ENCODE measurements at regions not wholly inside any gene's neighbourhood (a gene's known extent, or its start where the extent isn't known, plus 50 kb on each side); places are given as distances from the start of the nearest gene placed in this dataset.

GRCh38 chr2:204380141-204380881 lies 165.0 kb upstream of the PARD3B start:
- TF ChIP-seq CTCF (optimal IDR thresholded peaks at IDR 0.05 in 1 of 3, IDR thresholded peaks at IDR 0.05 in 1 of 3, conservative IDR thresholded peaks at IDR 0.05 in 1 of 3; ENCODE audit: extremely low read depth in 1 of 3, insufficient read depth in 2 of 3, low read length in 3 of 3) = no peak
- TF ChIP-seq EZH2 (IDR thresholded peaks at IDR 0.05; ENCODE audit: low read length) = no peak

Data from keratinocyte (primary cell).